Testis (tissue), 2 donors: ENCODE measurements at regions not wholly inside any gene's neighbourhood (a gene's known extent, or its start where the extent isn't known, plus 50 kb on each side); places are given as distances from the start of the nearest gene placed in this dataset.

Experiments used
- DNase-seq: peaks from one replicate; pipeline ENCODE4 v3.0.0-alpha.2; 2019
- H3K27ac ChIP-seq, 2 donors: fragments of 200-600 bp; sonication (generic); one replicate each; pipeline ENCODE4 v1.5.1; 2019
- H3K27me3 ChIP-seq: fragments of 200-600 bp; sonication (generic); one replicate; pipeline ENCODE4 v1.5.1; 2019
- H3K36me3 ChIP-seq: fragments of 200-600 bp; sonication (generic); one replicate; pipeline ENCODE4 v1.5.1; 2017; ENCODE audit warnings: low read depth; ENCODE audit errors: missing control alignments
- H3K4me1 ChIP-seq: fragments of 200-600 bp; sonication (generic); one replicate; pipeline ENCODE4 v1.5.1; 2019
- H3K4me3 ChIP-seq, 2 donors: fragments of 200-600 bp; sonication (generic); one replicate each; pipeline ENCODE4 v1.5.1; 2017 to 2019
- H3K9me3 ChIP-seq: fragments of 200-600 bp; sonication (generic); one replicate; pipeline ENCODE4 v1.5.1; 2017
- POLR2A ChIP-seq: fragments of 450-650 bp; IDR thresholded peaks from one replicate; pipeline ENCODE4 v1.6.1; 2017; ENCODE audit warnings: antibody characterized with exemption, mild to moderate bottlenecking, moderate library complexity
- WGBS, 2 donors: methylation state at CpG; one replicate each; pipeline ENCODE4 v1.1.5; 2018; 5-methylcytosine and 5-hydroxymethylcytosine counted together
- intact Hi-C: fragments of 100-400 bp; cut with DNase I; formaldehyde crosslinking; loops from one replicate; pipeline ENCODE4 v1.15.1; 2023; ENCODE audit warnings: low total_unique reads
- TF ChIP-seq, protein P1 (sequence below), 3 experiments: fragments of 450-650 bp in 2 of 3; fragments of 200-600 bp in 1 of 3; sonication (generic) in 1 of 3; IDR thresholded peaks; one replicate each; pipeline ENCODE4 v1.5.1; 2016 to 2019; ENCODE audit warnings: antibody characterized with exemption in 3 of 3, mild to moderate bottlenecking in 2 of 3, moderate library complexity in 1 of 3

- Histone ChIP-seq H3K4me1 (no peaks in the 10 kb centered on the region), H3K9me3 (no peaks in the 10 kb centered on the region), H3K4me3 (no peak overlapping the region), H3K27me3 (no peaks in the 10 kb centered on the region), H3K27ac (no peak overlapping the region), H3K36me3 (no peaks in the 10 kb centered on the region)
- TF ChIP-seq, protein P1, sequence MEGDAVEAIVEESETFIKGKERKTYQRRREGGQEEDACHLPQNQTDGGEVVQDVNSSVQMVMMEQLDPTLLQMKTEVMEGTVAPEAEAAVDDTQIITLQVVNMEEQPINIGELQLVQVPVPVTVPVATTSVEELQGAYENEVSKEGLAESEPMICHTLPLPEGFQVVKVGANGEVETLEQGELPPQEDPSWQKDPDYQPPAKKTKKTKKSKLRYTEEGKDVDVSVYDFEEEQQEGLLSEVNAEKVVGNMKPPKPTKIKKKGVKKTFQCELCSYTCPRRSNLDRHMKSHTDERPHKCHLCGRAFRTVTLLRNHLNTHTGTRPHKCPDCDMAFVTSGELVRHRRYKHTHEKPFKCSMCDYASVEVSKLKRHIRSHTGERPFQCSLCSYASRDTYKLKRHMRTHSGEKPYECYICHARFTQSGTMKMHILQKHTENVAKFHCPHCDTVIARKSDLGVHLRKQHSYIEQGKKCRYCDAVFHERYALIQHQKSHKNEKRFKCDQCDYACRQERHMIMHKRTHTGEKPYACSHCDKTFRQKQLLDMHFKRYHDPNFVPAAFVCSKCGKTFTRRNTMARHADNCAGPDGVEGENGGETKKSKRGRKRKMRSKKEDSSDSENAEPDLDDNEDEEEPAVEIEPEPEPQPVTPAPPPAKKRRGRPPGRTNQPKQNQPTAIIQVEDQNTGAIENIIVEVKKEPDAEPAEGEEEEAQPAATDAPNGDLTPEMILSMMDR (IDR thresholded peaks at IDR 0.05), result no peak
- TF ChIP-seq POLR2A, result no peak
- 85 to 86% methylated on average over 4 to 5 of the region's 5 CpGs for WGBS, 2 donors
- no peak for DNase-seq
- intact Hi-C loops, result no loop called here
Observed at GRCh38 chr2:2797797-2798196, 466.7 kb upstream of the MYT1L start.

DNA sequence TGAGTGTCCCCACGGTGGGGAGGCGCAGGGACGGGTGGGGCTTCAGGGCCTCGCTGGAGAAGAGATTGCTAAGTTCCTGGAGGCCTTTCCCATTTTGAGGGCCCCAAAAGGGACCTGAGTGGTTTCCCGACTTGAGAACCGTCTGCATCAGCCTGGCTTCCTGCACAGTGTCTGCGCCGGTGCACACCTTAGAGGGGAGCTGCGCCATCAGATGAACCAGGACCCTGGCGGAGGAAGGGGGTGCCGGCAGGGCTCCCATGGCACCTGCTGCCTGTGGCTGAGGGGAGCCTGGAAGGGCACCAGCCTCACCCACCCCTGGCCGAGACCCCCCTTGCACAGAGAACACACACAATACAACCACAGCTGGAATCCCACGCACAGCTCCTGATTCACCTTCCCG, 465.1 kb upstream of the MYT1L start:
- intact Hi-C loops, result no loop called here
- Histone ChIP-seq H3K36me3 (no peaks in the 10 kb centered on the region), H3K27me3 (no peaks in the 10 kb centered on the region), H3K9me3 (no peaks in the 10 kb centered on the region), H3K4me3 (no peak overlapping the region), H3K4me1 (no peaks in the 10 kb centered on the region), H3K27ac (no peak overlapping the region)
- no peak for TF ChIP-seq POLR2A
- TF ChIP-seq, protein P1 (IDR thresholded peaks at IDR 0.05), result no peak
- 89 to 90% methylated on average over 6 to 14 of the region's 14 CpGs for WGBS, 2 donors
- DNase-seq, result no peak

DNA sequence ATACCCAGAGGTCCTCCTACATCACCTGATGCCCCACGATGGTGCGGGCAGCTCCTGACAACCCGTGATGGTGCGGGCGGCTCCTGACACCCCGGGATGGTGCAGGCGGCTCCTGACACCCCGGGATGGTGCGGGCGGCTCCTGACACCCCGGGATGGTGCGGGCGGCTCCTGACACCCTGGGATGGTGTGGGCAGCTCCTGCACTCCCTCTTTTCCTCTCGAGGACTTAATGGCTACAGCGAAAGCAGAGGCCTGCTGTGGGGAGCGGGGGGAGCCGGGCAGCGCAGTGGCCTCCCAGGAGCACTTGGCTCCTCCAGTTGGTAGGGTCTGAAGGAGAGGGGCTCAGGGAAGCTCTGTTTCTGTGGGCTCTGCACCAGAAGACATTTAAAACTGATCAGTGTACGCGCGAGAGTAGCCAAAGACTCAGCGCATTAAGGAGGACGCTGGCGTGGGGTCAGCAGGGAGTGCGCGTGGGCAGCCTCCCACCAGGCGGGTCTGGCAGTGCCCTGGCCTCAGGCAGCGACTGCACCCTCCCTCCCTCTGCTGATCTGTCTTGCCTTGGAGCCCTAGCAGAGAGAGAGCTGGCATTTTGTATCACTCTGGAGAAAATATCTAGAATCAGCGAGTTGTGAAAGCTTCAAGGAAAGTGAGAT, 464.5 kb upstream of the MYT1L start:
- no peaks in the 10 kb centered on the region for H3K9me3 ChIP-seq
- TF ChIP-seq, protein P1 (IDR thresholded peaks at IDR 0.05), result no peak
- TF ChIP-seq POLR2A, result no peak
- no peaks in the 10 kb centered on the region for H3K4me1 ChIP-seq
- intact Hi-C loops, result no loop called here
- H3K4me3 ChIP-seq, result no peak overlapping the region
- H3K36me3 ChIP-seq, result no peaks in the 10 kb centered on the region
- H3K27me3 ChIP-seq, result no peaks in the 10 kb centered on the region
- no peak for DNase-seq
- no peak overlapping the region for H3K27ac ChIP-seq
- 84 to 93% methylated on average over 15 to 24 of the region's 29 CpGs for WGBS, 2 donors

DNA sequence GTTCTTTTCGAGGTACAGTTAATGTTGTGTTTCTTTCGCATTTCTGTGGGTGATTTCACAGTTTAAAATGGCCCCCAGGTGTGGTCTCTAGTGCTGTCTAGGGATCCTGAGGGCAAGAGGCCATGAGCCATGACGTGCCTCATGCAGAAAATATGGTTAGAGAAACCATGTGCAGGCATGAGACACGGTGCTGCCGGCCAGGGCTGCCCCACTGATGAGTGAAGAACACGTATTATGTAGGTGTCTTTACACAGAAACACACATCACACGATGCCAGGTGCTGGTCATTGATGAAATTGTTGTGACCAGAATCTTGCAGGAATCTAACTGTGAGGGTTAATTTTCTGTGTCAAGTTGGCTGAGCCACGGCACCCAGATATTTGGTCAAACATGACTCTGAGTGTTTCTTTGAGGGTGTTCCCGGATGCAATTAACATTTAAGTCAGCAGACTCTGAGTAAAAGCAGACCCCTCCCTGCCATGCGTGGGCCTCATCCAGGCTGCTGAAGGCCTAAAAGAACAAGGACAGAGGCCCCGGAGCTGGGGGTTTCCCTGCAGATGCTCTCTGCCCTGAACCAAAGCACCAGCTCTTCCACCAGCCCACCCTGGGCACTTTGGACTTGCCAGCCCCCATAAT, 463.0 kb upstream of the MYT1L start:
- no peak for TF ChIP-seq POLR2A
- TF ChIP-seq, protein P1 (IDR thresholded peaks at IDR 0.05), result no peak
- WGBS, 2 donors, result 78 to 80% methylated on average over 11 of the region's 11 CpGs

DNA sequence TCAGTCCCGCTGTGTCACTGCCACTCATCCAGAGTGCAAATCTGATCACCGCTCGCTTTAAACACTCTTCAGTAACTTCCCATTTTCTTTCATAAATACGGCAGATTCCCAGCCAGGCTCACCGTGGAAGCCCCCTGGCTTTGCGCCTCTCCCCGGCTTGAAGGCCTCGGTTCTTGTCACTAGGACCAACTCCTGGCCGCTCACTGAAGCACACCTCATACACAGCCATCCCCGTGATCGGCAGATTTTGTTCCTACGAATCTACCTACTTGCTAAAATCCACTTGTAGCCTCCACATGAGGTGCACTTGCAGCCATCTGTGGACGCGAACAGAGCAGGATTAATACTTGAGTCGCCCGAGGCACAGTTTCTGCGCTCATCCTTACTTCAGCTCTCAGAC, 462.4 kb upstream of the MYT1L start:
- Histone ChIP-seq H3K4me1 (no peaks in the 10 kb centered on the region), H3K27me3 (no peaks in the 10 kb centered on the region), H3K9me3 (no peaks in the 10 kb centered on the region), H3K4me3 (no peak overlapping the region), H3K27ac (no peak overlapping the region), H3K36me3 (no peaks in the 10 kb centered on the region)
- no peak for DNase-seq
- intact Hi-C loops, result no loop called here
- TF ChIP-seq, protein P1 (IDR thresholded peaks at IDR 0.05), result no peak
- TF ChIP-seq POLR2A, result no peak
- 93 to 95% methylated on average over 17 of the region's 17 CpGs for WGBS, 2 donors

More for the DNA sequence above, 463.0 kb upstream of the MYT1L start:
- intact Hi-C loops, result no loop called here
- Histone ChIP-seq H3K27ac (no peak overlapping the region), H3K4me1 (no peaks in the 10 kb centered on the region), H3K36me3 (no peaks in the 10 kb centered on the region), H3K9me3 (no peaks in the 10 kb centered on the region), H3K27me3 (no peaks in the 10 kb centered on the region), H3K4me3 (no peak overlapping the region)
- DNase-seq, result no peak
